PC-3 (cell line): ENCODE measurements at regions not wholly inside any gene's neighbourhood (a gene's known extent, or its start where the extent isn't known, plus 50 kb on each side); places are given as distances from the start of the nearest gene placed in this dataset.

ENCODE experiments used
- ATAC-seq: fragments of 200-7000 bp; cut with Tn5 transposase; 2 replicates; pipeline ENCODE4 v1.9.1; 2020; ENCODE audit warnings: mild to moderate bottlenecking, moderate library complexity
- BruUV-seq: library from RNA; stranded (reverse); fragments of 400-500 nt; replicated peaks from 2 replicates; lab custom pipeline; 2021; lab: Mats Ljungman, UMichigan
- CTCF ChIA-PET: fragments of 300-600 bp; sonication (Branson Sonifier 250); formaldehyde crosslinking; loops from one replicate; lab custom pipeline; 2022; ENCODE audit warnings: antibody characterized with exemption; lab: Charles Lee
- POLR2A ChIA-PET: fragments of 300-600 bp; sonication (Branson Sonifier 250); formaldehyde crosslinking; loops from one replicate; lab custom pipeline; 2022; ENCODE audit warnings: antibody characterized with exemption; ENCODE audit not compliant: unreplicated experiment; lab: Charles Lee
- DNase-seq: peaks from one replicate; pipeline ENCODE4 v3.0.0-alpha.2; 2015
- H2AFZ ChIP-seq: fragments of 300-600 bp; sonication (generic); 2 replicates; pipeline ENCODE4 v1.6.0; 2016; ENCODE audit warnings: antibody characterized with exemption, low read length
- H3F3A ChIP-seq: fragments of 300-600 bp; sonication (generic); one replicate; pipeline ENCODE4 v1.6.0; 2017; ENCODE audit warnings: antibody characterized with exemption, low read length, control low read depth, mild to moderate bottlenecking; ENCODE audit not compliant: unreplicated experiment
- H3K27ac ChIP-seq: fragments of 300-600 bp; sonication (generic); 2 replicates; pipeline ENCODE4 v1.5.1; 2016; ENCODE audit warnings: mild to moderate bottlenecking, low read length
- H3K27me3 ChIP-seq: fragments of 300-600 bp; sonication (generic); 2 replicates; pipeline ENCODE4 v1.6.1; 2016; ENCODE audit warnings: low read length, mixed read lengths
- H3K36me3 ChIP-seq: fragments of 300-600 bp; sonication (generic); 2 replicates; pipeline ENCODE4 v1.6.1; 2016; ENCODE audit warnings: low read depth, mixed run types, low read length, mixed read lengths
- H3K4me1 ChIP-seq: fragments of 300-600 bp; sonication (generic); 2 replicates; pipeline ENCODE4 v1.5.1; 2016; ENCODE audit warnings: low read length; ENCODE audit not compliant: insufficient read depth
- H3K4me2 ChIP-seq: fragments of 300-600 bp; sonication (generic); 2 replicates; pipeline ENCODE4 v1.6.0; 2016; ENCODE audit warnings: low read length
- H3K4me3 ChIP-seq: fragments of 300-600 bp; sonication (generic); 2 replicates; pipeline ENCODE4 v1.5.1; 2016; ENCODE audit warnings: mild to moderate bottlenecking, low read length, mixed read lengths
- H3K79me2 ChIP-seq: fragments of 300-600 bp; sonication (generic); 2 replicates; pipeline ENCODE4 v1.6.1; 2017; ENCODE audit warnings: low read length, mixed read lengths
- H3K9ac ChIP-seq: fragments of 300-600 bp; sonication (generic); 2 replicates; pipeline ENCODE4 v1.6.0; 2016; ENCODE audit warnings: mild to moderate bottlenecking, low read length
- H3K9me2 ChIP-seq: fragments of 300-600 bp; sonication (generic); replicated peaks from 2 replicates; pipeline ENCODE4 v1.6.1; 2016; ENCODE audit warnings: mixed run types, low read length, mixed read lengths
- H3K9me3 ChIP-seq: fragments of 300-600 bp; sonication (generic); 2 replicates; pipeline ENCODE4 v1.6.1; 2016; ENCODE audit warnings: low read length, mixed read lengths
- H4K20me1 ChIP-seq: fragments of 300-600 bp; sonication (generic); 2 replicates; pipeline ENCODE4 v1.6.1; 2016; ENCODE audit warnings: low read length, mixed read lengths
- CTCF ChIP-seq: fragments of 300-600 bp; sonication (generic); conservative IDR thresholded peaks from 2 replicates; pipeline ENCODE4 v1.5.1; 2017; ENCODE audit warnings: antibody characterized with exemption, low read depth, mild to moderate bottlenecking, low read length
- EZH2 ChIP-seq: fragments of 300-600 bp; sonication (generic); IDR thresholded peaks from one replicate; pipeline ENCODE4 v1.6.1; 2017; ENCODE audit warnings: antibody characterized with exemption, mild to moderate bottlenecking, low read length; ENCODE audit not compliant: unreplicated experiment
- EZH2phosphoT487 ChIP-seq: fragments of 300-600 bp; sonication (generic); IDR thresholded peaks from 2 replicates; pipeline ENCODE4 v1.6.1; 2018; ENCODE audit warnings: mild to moderate bottlenecking, antibody characterized with exemption, low read length, borderline replicate concordance
- intact Hi-C: fragments of 100-400 bp; cut with micrococcal nuclease; formaldehyde crosslinking; loops from 2 replicates; pipeline ENCODE4 v1.9.0; 2023

GRCh38 chr1:96865731-96866685 lies 144.4 kb downstream of the PTBP2 start:
- Histone ChIP-seq H3K9ac (no peak overlapping the region), H3K4me1 (peaks cover 4% of the 10 kb centered on the region), H3K79me2 (no peaks in the 10 kb centered on the region), H3F3A (no peaks in the 10 kb centered on the region), H2AFZ (no peak overlapping the region), H3K9me3 (no peaks in the 10 kb centered on the region), H3K4me2 (peak overlapping the region; percentile 20; the same call in 1 of the 2 replicates), H3K36me3 (no peaks in the 10 kb centered on the region), H3K4me3 (no peak overlapping the region), H4K20me1 (no peaks in the 10 kb centered on the region), H3K27ac (peak overlapping the region; percentile 54), H3K9me2 (no peaks in the 10 kb centered on the region), H3K27me3 (no peaks in the 10 kb centered on the region)
- ChIA-PET POLR2A (no interaction called here), CTCF (no interaction called here)
- intact Hi-C loops, result no loop called here
- DNase-seq, result peak; percentile 82
- no TSS peak for BruUV-seq
- peak; percentile 87 for ATAC-seq
- TF ChIP-seq CTCF, result no peak
- TF ChIP-seq EZH2phosphoT487, result no peak
- no peak for TF ChIP-seq EZH2

GRCh38 chr1:96872757-96873156 lies 151.2 kb downstream of the PTBP2 start:
- H3K79me2 ChIP-seq, result no peaks in the 10 kb centered on the region
- DNase-seq (no peak), ATAC-seq (no peak)
- no peak overlapping the region for H3K4me2 ChIP-seq
- no peak overlapping the region for H3K9ac ChIP-seq
- no peak overlapping the region for H3K27ac ChIP-seq
- H2AFZ ChIP-seq, result no peak overlapping the region
- BruUV-seq, result no TSS peak
- CTCF ChIA-PET, result no interaction called here
- no peaks in the 10 kb centered on the region for H3K4me1 ChIP-seq
- no peaks in the 10 kb centered on the region for H4K20me1 ChIP-seq
- no peak overlapping the region for H3K4me3 ChIP-seq
- H3K27me3 ChIP-seq, result no peaks in the 10 kb centered on the region
- H3F3A ChIP-seq, result no peaks in the 10 kb centered on the region
- intact Hi-C loops, result no loop called here
- no peaks in the 10 kb centered on the region for H3K9me3 ChIP-seq
- H3K9me2 ChIP-seq, result no peaks in the 10 kb centered on the region
- no peaks in the 10 kb centered on the region for H3K36me3 ChIP-seq
- POLR2A ChIA-PET, result no interaction called here
- TF ChIP-seq CTCF, result no peak
- no peak for TF ChIP-seq EZH2phosphoT487
- TF ChIP-seq EZH2, result no peak

GRCh38 chr1:96878640-96879039 lies 157.1 kb downstream of the PTBP2 start:
- H3K27ac ChIP-seq, result no peak overlapping the region
- DNase-seq (no peak), ATAC-seq (no peak)
- H3K27me3 ChIP-seq, result no peaks in the 10 kb centered on the region
- no TSS peak for BruUV-seq
- H3K4me3 ChIP-seq, result no peak overlapping the region
- H4K20me1 ChIP-seq, result no peaks in the 10 kb centered on the region
- H3F3A ChIP-seq, result no peaks in the 10 kb centered on the region
- TF ChIP-seq CTCF, result no peak
- TF ChIP-seq EZH2phosphoT487, result no peak
- no peak for TF ChIP-seq EZH2
- ChIA-PET CTCF (no interaction called here), POLR2A (no interaction called here)
- H3K79me2 ChIP-seq, result no peaks in the 10 kb centered on the region
- no peak overlapping the region for H3K9ac ChIP-seq
- H3K4me1 ChIP-seq, result no peaks in the 10 kb centered on the region
- intact Hi-C loops, result no loop called here
- H2AFZ ChIP-seq, result no peak overlapping the region
- H3K4me2 ChIP-seq, result no peak overlapping the region
- no peaks in the 10 kb centered on the region for H3K9me2 ChIP-seq
- H3K36me3 ChIP-seq, result no peaks in the 10 kb centered on the region
- H3K9me3 ChIP-seq, result no peaks in the 10 kb centered on the region
